Caco-2 (cell line): ENCODE measurements at regions not wholly inside any gene's neighbourhood (a gene's known extent, or its start where the extent isn't known, plus 50 kb on each side); places are given as distances from the start of the nearest gene placed in this dataset.
A peak's percentile ranks its signal among the peaks of the same experiment; 100 is the strongest.

Experiments used
- BruUV-seq: library from RNA; stranded (reverse); fragments of 400-500 nt; replicated peaks from 2 replicates; lab custom pipeline; 2021; lab: Mats Ljungman, UMichigan
- CTCF ChIA-PET: fragments of 300-600 bp; sonication (Branson Sonifier 250); formaldehyde crosslinking; loops from one replicate; lab custom pipeline; 2022; ENCODE audit warnings: antibody characterized with exemption; lab: Charles Lee
- POLR2A ChIA-PET: fragments of 300-600 bp; sonication (Branson Sonifier 250); formaldehyde crosslinking; loops from one replicate; lab custom pipeline; 2022; ENCODE audit warnings: antibody characterized with exemption; lab: Charles Lee
- DNase-seq, 2 experiments: peaks; one replicate each; pipeline versions ENCODE4 v3.0.0 to v3.0.0-alpha.2; 2020 to 2022
- H3K27me3 ChIP-seq: replicated peaks from 2 replicates; pipeline ENCODE4 v1.6.0; 2011; ENCODE audit warnings: low read length; ENCODE audit not compliant: control insufficient read depth, insufficient read depth
- H3K36me3 ChIP-seq: 2 replicates; pipeline ENCODE4 v1.5.1; 2011; ENCODE audit warnings: low read length; ENCODE audit not compliant: control insufficient read depth, insufficient read depth
- H3K4me1 ChIP-seq: fragments of 250-450 bp; sonication (Bioruptor Pico); 2 replicates; pipeline ENCODE4 v1.5.1; 2020; ENCODE audit warnings: mild to moderate bottlenecking
- H3K4me3 ChIP-seq: 2 replicates; pipeline ENCODE4 v1.5.1; 2011; ENCODE audit warnings: low read depth, mild to moderate bottlenecking, control low read depth, low read length
- H3K9me3 ChIP-seq: fragments of 250-450 bp; sonication (Bioruptor Pico); 2 replicates; pipeline ENCODE4 v1.5.1; 2020; ENCODE audit warnings: mild to moderate bottlenecking, moderate library complexity
- H3K27ac Mint-ChIP-seq: one replicate; pipeline ENCODE4 v1.8.0; 2022; ENCODE audit warnings: mixed read lengths; ENCODE audit not compliant: unreplicated experiment
- H3K27me3 Mint-ChIP-seq: one replicate; pipeline ENCODE4 v1.8.0; 2022; ENCODE audit warnings: mixed read lengths; ENCODE audit not compliant: insufficient read depth, unreplicated experiment
- H3K36me3 Mint-ChIP-seq: one replicate; pipeline ENCODE4 v1.8.0; 2022; ENCODE audit warnings: mild to moderate bottlenecking, mixed read lengths; ENCODE audit not compliant: insufficient read depth, unreplicated experiment
- H3K4me1 Mint-ChIP-seq: one replicate; pipeline ENCODE4 v1.8.0; 2022; ENCODE audit warnings: low read depth, mixed read lengths; ENCODE audit not compliant: unreplicated experiment
- H3K4me3 Mint-ChIP-seq: one replicate; pipeline ENCODE4 v1.8.0; 2022; ENCODE audit warnings: mild to moderate bottlenecking, moderate library complexity, mixed read lengths; ENCODE audit not compliant: unreplicated experiment
- H3K9me3 Mint-ChIP-seq: one replicate; pipeline ENCODE4 v1.8.0; 2022; ENCODE audit warnings: mixed read lengths; ENCODE audit not compliant: unreplicated experiment
- intact Hi-C: fragments of 100-400 bp; cut with micrococcal nuclease; formaldehyde crosslinking; loops from one replicate; pipeline ENCODE4 v1.10.0; 2022; ENCODE audit not compliant: unreplicated experiment
- TF ChIP-seq, protein P1 (sequence below), 2 experiments: fragments of 200-600 bp in 1 of 2; IDR thresholded peaks; 1 replicate in 1 of 2; 2 replicates in 1 of 2; pipeline versions ENCODE4 v1.5.1 to v1.8.0; 2011 to 2022; ENCODE audit warnings: antibody characterized with exemption in 1 of 2, control low read depth in 1 of 2, inconsistent platforms in 1 of 2, low read depth in 1 of 2, low read length in 1 of 2, mild to moderate bottlenecking in 1 of 2, moderate library complexity in 1 of 2; ENCODE audit not compliant: insufficient read depth in 1 of 2, severe bottlenecking in 1 of 2, unreplicated experiment in 1 of 2

DNA sequence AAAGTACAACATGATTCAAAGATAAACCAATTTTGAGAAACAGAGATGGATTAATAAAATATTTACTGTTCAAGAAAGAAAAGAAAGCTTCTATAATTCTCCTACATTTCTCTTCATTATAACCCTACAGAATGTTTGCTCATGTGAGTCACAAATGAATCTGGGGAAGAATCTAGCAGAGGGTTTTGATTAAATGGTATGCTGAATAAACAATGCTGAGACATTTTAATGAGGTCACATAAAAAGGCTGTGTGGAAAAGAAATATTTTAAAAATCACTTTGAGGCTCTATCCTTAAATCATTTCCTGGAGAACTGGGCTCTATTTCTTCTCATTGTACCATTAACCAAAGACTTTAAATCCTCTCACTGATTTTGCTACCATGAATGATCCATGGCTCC lies 727.7 kb downstream of the NTRK3 start:
- no peaks in the 10 kb centered on the region for H3K9me3 ChIP-seq
- Mint-ChIP-seq H3K4me1 (no peaks in the 10 kb centered on the region), H3K36me3 (no peaks in the 10 kb centered on the region), H3K27ac (no peak overlapping the region), H3K27me3 (no peaks in the 10 kb centered on the region), H3K9me3 (peaks cover 11% of the 10 kb centered on the region), H3K4me3 (no peak overlapping the region)
- H3K4me1 ChIP-seq = no peaks in the 10 kb centered on the region
- TF ChIP-seq, protein P1, sequence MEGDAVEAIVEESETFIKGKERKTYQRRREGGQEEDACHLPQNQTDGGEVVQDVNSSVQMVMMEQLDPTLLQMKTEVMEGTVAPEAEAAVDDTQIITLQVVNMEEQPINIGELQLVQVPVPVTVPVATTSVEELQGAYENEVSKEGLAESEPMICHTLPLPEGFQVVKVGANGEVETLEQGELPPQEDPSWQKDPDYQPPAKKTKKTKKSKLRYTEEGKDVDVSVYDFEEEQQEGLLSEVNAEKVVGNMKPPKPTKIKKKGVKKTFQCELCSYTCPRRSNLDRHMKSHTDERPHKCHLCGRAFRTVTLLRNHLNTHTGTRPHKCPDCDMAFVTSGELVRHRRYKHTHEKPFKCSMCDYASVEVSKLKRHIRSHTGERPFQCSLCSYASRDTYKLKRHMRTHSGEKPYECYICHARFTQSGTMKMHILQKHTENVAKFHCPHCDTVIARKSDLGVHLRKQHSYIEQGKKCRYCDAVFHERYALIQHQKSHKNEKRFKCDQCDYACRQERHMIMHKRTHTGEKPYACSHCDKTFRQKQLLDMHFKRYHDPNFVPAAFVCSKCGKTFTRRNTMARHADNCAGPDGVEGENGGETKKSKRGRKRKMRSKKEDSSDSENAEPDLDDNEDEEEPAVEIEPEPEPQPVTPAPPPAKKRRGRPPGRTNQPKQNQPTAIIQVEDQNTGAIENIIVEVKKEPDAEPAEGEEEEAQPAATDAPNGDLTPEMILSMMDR (IDR thresholded peaks at IDR 0.05; ENCODE audit: insufficient read depth in 1 of 2, low read depth in 1 of 2, low read length in 1 of 2, severe bottlenecking in 1 of 2, unreplicated experiment in 1 of 2) = no peak
- ChIA-PET CTCF (no interaction called here), POLR2A (no interaction called here)
- no peak overlapping the region for H3K4me3 ChIP-seq
- H3K27me3 ChIP-seq = no peaks in the 10 kb centered on the region
- no peak for DNase-seq
- intact Hi-C loops = no loop called here
- BruUV-seq = no TSS peak
- no peaks in the 10 kb centered on the region for H3K36me3 ChIP-seq

DNA sequence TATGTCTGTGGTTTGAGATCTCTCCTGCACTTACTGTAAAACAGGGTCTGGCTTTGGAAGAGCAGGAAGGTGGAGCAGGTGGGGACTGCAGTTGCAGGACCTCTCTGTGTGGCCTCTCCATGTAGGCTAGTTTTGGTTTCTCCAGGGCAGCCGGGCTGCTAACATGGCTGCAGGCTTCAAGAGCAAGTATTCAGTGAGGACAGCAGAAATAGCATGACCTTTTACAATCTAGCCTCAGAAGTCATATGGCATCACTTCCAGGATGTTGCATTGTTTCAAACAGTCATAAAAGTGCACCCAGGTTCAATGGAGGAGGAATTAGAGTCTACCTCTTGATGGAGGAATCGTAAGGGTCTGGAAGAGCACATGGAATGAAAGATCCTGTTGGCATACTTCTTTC lies 728.7 kb downstream of the NTRK3 start:
- Histone ChIP-seq H3K36me3 (no peaks in the 10 kb centered on the region), H3K4me1 (no peaks in the 10 kb centered on the region), H3K9me3 (no peaks in the 10 kb centered on the region), H3K27me3 (no peaks in the 10 kb centered on the region), H3K4me3 (no peak overlapping the region)
- CTCF ChIA-PET = no interaction called here
- no peaks in the 10 kb centered on the region for H3K27me3 Mint-ChIP-seq
- peaks cover under 1% of the 10 kb centered on the region for H3K9me3 Mint-ChIP-seq
- no peaks in the 10 kb centered on the region for H3K36me3 Mint-ChIP-seq
- DNase-seq = no peak
- no peak overlapping the region for H3K27ac Mint-ChIP-seq
- no TSS peak for BruUV-seq
- no peaks in the 10 kb centered on the region for H3K4me1 Mint-ChIP-seq
- POLR2A ChIA-PET = no interaction called here
- H3K4me3 Mint-ChIP-seq = no peak overlapping the region
- intact Hi-C loops = no loop called here
- TF ChIP-seq, protein P1 (IDR thresholded peaks at IDR 0.05; ENCODE audit: insufficient read depth in 1 of 2, low read depth in 1 of 2, low read length in 1 of 2, severe bottlenecking in 1 of 2, unreplicated experiment in 1 of 2) = no peak

DNA sequence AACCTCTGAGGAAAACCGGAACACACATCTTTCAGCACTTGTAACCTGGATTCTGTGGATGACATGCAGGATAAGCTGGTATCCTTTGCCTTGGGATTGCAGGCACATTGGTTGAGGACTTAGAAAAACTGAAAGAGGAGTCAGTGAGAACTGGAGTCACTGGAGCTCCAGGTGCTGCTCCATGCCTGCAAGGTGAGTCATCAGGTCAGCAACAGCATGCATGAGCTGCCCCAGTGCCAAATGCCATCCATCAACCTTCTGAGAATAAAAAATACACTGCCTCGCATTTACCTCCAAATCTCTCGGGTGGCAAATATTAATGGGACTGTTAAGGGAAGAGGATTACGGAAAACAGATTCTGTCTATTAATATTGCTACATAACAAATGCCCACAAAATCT lies 729.1 kb downstream of the NTRK3 start:
- Mint-ChIP-seq H3K36me3 (no peaks in the 10 kb centered on the region), H3K27ac (no peak overlapping the region), H3K4me1 (no peaks in the 10 kb centered on the region), H3K4me3 (no peak overlapping the region), H3K9me3 (no peaks in the 10 kb centered on the region), H3K27me3 (no peaks in the 10 kb centered on the region)
- ChIA-PET POLR2A (no interaction called here), CTCF (no interaction called here)
- no peaks in the 10 kb centered on the region for H3K27me3 ChIP-seq
- TF ChIP-seq, protein P1 (IDR thresholded peaks at IDR 0.05; ENCODE audit: insufficient read depth in 1 of 2, low read depth in 1 of 2, low read length in 1 of 2, severe bottlenecking in 1 of 2, unreplicated experiment in 1 of 2) = no peak
- H3K4me1 ChIP-seq = no peaks in the 10 kb centered on the region
- H3K36me3 ChIP-seq = no peaks in the 10 kb centered on the region
- no TSS peak for BruUV-seq
- DNase-seq = peak in 1 of 2 experiments; percentile 33
- intact Hi-C loops = no loop called here
- H3K9me3 ChIP-seq = no peaks in the 10 kb centered on the region
- no peak overlapping the region for H3K4me3 ChIP-seq
